Keratinocyte (primary cell): ENCODE measurements at regions not wholly inside any gene's neighbourhood (a gene's known extent, or its start where the extent isn't known, plus 50 kb on each side); places are given as distances from the start of the nearest gene placed in this dataset.

ENCODE experiments used
- DNase-seq: peaks from one replicate; pipeline ENCODE4 v3.0.0-alpha.2; 2011; ENCODE audit warnings: low read depth, missing footprints, low spot score
- FAIRE-seq: peaks from 2 replicates; lab custom pipeline; 2011; peaks lifted over from hg19 to GRCh38; lab: Jason Lieb, UNC
- H2AFZ ChIP-seq: 2 replicates; pipeline ENCODE4 v1.6.0; 2012; ENCODE audit warnings: low read length, control low read depth, inconsistent platforms; ENCODE audit not compliant: control insufficient read depth
- H3K27ac ChIP-seq: 2 replicates; pipeline ENCODE4 v1.5.1; 2011; ENCODE audit warnings: low read length; ENCODE audit not compliant: control insufficient read depth, insufficient read depth
- H3K27me3 ChIP-seq: 3 replicates; pipeline ENCODE4 v1.6.0; 2011; ENCODE audit warnings: low read length; ENCODE audit not compliant: control insufficient read depth, insufficient read depth; ENCODE audit errors: extremely low read depth
- H3K36me3 ChIP-seq, 2 experiments: 2 replicates in 1 of 2; 3 replicates in 1 of 2; pipeline ENCODE4 v1.5.1; 2011; ENCODE audit warnings: low read length in 2 of 2, mild to moderate bottlenecking in 1 of 2; ENCODE audit not compliant: control insufficient read depth in 2 of 2, insufficient read depth in 2 of 2; ENCODE audit errors: extremely low read depth in 1 of 2
- H3K4me1 ChIP-seq: 3 replicates; pipeline ENCODE4 v1.5.1; 2011; ENCODE audit warnings: low read length; ENCODE audit not compliant: control insufficient read depth, insufficient read depth; ENCODE audit errors: extremely low read depth
- H3K4me2 ChIP-seq: 3 replicates; pipeline ENCODE4 v1.6.0; 2011; ENCODE audit warnings: low read depth, low read length; ENCODE audit not compliant: control insufficient read depth, insufficient read depth; ENCODE audit errors: extremely low read depth
- H3K4me3 ChIP-seq, 3 experiments: fragments of 200-600 bp in 1 of 3; sonication (generic) in 1 of 3; 2 replicates in 2 of 3; 3 replicates in 1 of 3; pipeline ENCODE4 v1.5.1; 2011 to 2016; ENCODE audit warnings: low read length in 3 of 3, mild to moderate bottlenecking in 3 of 3, control low read depth in 2 of 3, inconsistent platforms in 1 of 3, low read depth in 1 of 3, mixed read lengths in 1 of 3, mixed run types in 1 of 3, moderate library complexity in 1 of 3; ENCODE audit not compliant: control insufficient read depth in 2 of 3, insufficient read depth in 2 of 3; ENCODE audit errors: extremely low read depth in 1 of 3
- H3K79me2 ChIP-seq: 2 replicates; pipeline ENCODE4 v1.6.0; 2012; ENCODE audit warnings: low read length; ENCODE audit not compliant: control insufficient read depth, insufficient read depth
- H3K9ac ChIP-seq: 3 replicates; pipeline ENCODE4 v1.6.0; 2011; ENCODE audit warnings: low read length; ENCODE audit not compliant: control insufficient read depth, insufficient read depth; ENCODE audit errors: extremely low read depth
- H3K9me1 ChIP-seq: 3 replicates; pipeline ENCODE4 v1.6.0; 2011; ENCODE audit warnings: low read length; ENCODE audit not compliant: control insufficient read depth, insufficient read depth; ENCODE audit errors: extremely low read depth
- H3K9me3 ChIP-seq: 2 replicates; pipeline ENCODE4 v1.5.1; 2012; ENCODE audit warnings: low read depth, low read length; ENCODE audit not compliant: control insufficient read depth
- H4K20me1 ChIP-seq: 3 replicates; pipeline ENCODE4 v1.6.0; 2011; ENCODE audit warnings: low read length; ENCODE audit not compliant: control insufficient read depth, insufficient read depth; ENCODE audit errors: extremely low read depth
- EZH2 ChIP-seq: IDR thresholded peaks from one replicate; pipeline ENCODE4 v1.6.1; 2012; ENCODE audit warnings: inconsistent platforms, mild to moderate bottlenecking, low read length, moderate library complexity
- dilution Hi-C: fragments of 300-500 bp; cut with MboI; formaldehyde crosslinking; loops from one replicate; pipeline ENCODE4 v1.7.0; 2020; ENCODE audit warnings: low sequenced_read_pairs; ENCODE audit not compliant: extremely low pct_ligation_motif_present
- TF ChIP-seq, protein P1 (sequence below), 3 experiments: IDR thresholded peaks in 1 of 3; conservative IDR thresholded peaks in 1 of 3; optimal IDR thresholded peaks in 1 of 3; 2 replicates in 2 of 3; 3 replicates in 1 of 3; pipeline versions ENCODE3 to v1.5.1; 2011; ENCODE audit warnings: low read length in 3 of 3, mild to moderate bottlenecking in 3 of 3, moderate library complexity in 2 of 3, control low read depth in 1 of 3, inconsistent platforms in 1 of 3; ENCODE audit not compliant: insufficient read depth in 2 of 3; ENCODE audit errors: extremely low read depth in 1 of 3

DNA sequence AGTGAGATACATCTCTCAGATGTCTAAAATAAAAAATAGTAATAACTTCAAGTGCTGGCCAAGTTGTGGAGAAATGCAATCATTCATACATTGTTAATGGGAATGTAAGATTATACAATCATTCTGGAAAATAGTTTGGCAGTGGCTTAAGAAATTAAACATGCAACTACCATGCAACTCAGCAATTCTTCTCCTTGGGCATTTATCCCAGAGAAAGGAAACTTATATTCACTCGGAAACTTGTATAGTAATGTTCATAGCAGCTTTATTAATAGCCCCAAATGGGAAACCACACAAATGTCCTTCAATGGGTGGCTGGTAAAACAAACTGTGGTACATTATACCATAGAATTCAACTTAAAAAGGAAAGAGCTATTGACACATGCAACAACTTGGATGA lies 274.0 kb upstream of the SPRED2 start:
- DNase-seq (no peak), FAIRE-seq (no peak)
- no peak overlapping the region for H3K4me2 ChIP-seq
- dilution Hi-C loops: no loop called here
- no peak overlapping the region for H3K9ac ChIP-seq
- no peaks in the 10 kb centered on the region for H3K9me1 ChIP-seq
- H4K20me1 ChIP-seq: no peaks in the 10 kb centered on the region
- H3K36me3 ChIP-seq: no peaks in the 10 kb centered on the region
- no peaks in the 10 kb centered on the region for H3K79me2 ChIP-seq
- H3K27me3 ChIP-seq: no peaks in the 10 kb centered on the region
- no peak overlapping the region for H2AFZ ChIP-seq
- no peak overlapping the region for H3K4me3 ChIP-seq
- H3K27ac ChIP-seq: no peak overlapping the region
- H3K4me1 ChIP-seq: peaks cover 7% of the 10 kb centered on the region
- no peaks in the 10 kb centered on the region for H3K9me3 ChIP-seq
- TF ChIP-seq, protein P1, sequence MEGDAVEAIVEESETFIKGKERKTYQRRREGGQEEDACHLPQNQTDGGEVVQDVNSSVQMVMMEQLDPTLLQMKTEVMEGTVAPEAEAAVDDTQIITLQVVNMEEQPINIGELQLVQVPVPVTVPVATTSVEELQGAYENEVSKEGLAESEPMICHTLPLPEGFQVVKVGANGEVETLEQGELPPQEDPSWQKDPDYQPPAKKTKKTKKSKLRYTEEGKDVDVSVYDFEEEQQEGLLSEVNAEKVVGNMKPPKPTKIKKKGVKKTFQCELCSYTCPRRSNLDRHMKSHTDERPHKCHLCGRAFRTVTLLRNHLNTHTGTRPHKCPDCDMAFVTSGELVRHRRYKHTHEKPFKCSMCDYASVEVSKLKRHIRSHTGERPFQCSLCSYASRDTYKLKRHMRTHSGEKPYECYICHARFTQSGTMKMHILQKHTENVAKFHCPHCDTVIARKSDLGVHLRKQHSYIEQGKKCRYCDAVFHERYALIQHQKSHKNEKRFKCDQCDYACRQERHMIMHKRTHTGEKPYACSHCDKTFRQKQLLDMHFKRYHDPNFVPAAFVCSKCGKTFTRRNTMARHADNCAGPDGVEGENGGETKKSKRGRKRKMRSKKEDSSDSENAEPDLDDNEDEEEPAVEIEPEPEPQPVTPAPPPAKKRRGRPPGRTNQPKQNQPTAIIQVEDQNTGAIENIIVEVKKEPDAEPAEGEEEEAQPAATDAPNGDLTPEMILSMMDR (optimal IDR thresholded peaks at IDR 0.05 in 1 of 3, IDR thresholded peaks at IDR 0.05 in 1 of 3, conservative IDR thresholded peaks at IDR 0.05 in 1 of 3; ENCODE audit: extremely low read depth in 1 of 3, insufficient read depth in 2 of 3, low read length in 3 of 3): no peak
- no peak for TF ChIP-seq EZH2

DNA sequence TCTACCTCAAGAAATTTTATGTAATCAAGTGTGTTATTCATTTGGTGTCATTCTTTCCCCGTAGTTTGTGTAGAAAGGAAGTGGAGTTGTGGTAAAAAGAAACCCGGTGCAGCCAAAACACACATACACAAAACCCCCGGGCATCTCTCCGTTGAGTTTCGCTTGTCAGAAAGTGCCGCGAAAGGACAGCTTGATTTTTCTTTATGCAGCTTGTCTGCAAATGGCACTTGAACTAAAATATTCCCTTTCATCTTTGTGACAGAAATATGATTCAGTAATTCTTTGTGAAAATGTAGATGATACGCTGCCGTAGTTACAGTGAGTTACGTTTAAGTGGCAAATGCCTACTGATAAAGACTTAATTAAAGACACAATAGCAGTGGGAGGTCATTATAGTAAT lies 268.8 kb upstream of the SPRED2 start:
- FAIRE-seq (no peak), DNase-seq (no peak)
- Histone ChIP-seq H3K79me2 (no peaks in the 10 kb centered on the region), H3K4me2 (no peak overlapping the region), H3K36me3 (no peaks in the 10 kb centered on the region), H2AFZ (no peak overlapping the region), H3K4me3 (no peak overlapping the region), H3K9me1 (no peaks in the 10 kb centered on the region), H3K9me3 (no peaks in the 10 kb centered on the region), H3K27ac (no peak overlapping the region), H3K27me3 (peaks cover 8% of the 10 kb centered on the region), H3K4me1 (no peaks in the 10 kb centered on the region), H4K20me1 (no peaks in the 10 kb centered on the region), H3K9ac (no peak overlapping the region)
- dilution Hi-C loops: no loop called here
- TF ChIP-seq, protein P1 (optimal IDR thresholded peaks at IDR 0.05 in 1 of 3, IDR thresholded peaks at IDR 0.05 in 1 of 3, conservative IDR thresholded peaks at IDR 0.05 in 1 of 3; ENCODE audit: extremely low read depth in 1 of 3, insufficient read depth in 2 of 3, low read length in 3 of 3): no peak
- TF ChIP-seq EZH2: no peak
